ENCODE measurements at regions not wholly inside any gene's neighbourhood (a gene's known extent, or its start where the extent isn't known, plus 50 kb on each side); places are given as distances from the start of the nearest gene placed in this dataset.
"Not testable (repeated sequence)": the region's sequence is repeated elsewhere in the genome, so short reads cannot be mapped to it uniquely, and the experiment has no call there.

GRCh38 chr4:129852434-129852833 lies 756.5 kb downstream of the C4orf33 start:
- DNase-seq (ENCODE audit: low read depth) = no peak
- no peak for TF ChIP-seq CTCF (conservative IDR thresholded peaks at IDR 0.05; ENCODE audit: low read depth, low read length)

GRCh38 chr4:129853685-129854467 lies 757.9 kb downstream of the C4orf33 start:
- H3K4me3 ChIP-seq (ENCODE audit: low read depth, low read length); DNase-seq (ENCODE audit: low read depth): not testable (repeated sequence)

More at GRCh38 chr4:129852434-129852833, 756.5 kb downstream of the C4orf33 start:
- H3K4me3 ChIP-seq (ENCODE audit: low read depth, low read length) = no peak overlapping the region

DNA sequence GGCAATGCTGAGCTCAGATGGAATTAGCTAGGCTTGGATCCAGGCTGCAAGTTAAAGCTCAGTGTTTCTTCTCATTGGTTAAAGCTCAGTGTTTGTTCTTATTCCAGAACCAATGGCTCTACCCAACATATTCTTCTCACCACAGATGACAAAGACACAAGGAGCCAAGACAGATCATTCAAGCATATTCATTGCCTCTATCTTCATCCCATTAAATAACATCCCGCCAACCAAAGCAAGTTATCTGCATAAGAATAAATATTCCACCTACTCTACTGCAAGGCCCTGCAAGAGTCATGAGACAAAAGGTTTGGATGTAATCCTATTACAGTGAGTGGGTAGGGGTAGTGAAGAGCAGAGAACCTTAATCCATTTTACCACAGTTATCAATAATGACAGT lies 766.5 kb downstream of the C4orf33 start:
- H3K4me3 ChIP-seq (ENCODE audit: low read depth, low read length) = no peak overlapping the region
- no peak for DNase-seq (ENCODE audit: low read depth)
- TF ChIP-seq CTCF (conservative IDR thresholded peaks at IDR 0.05; ENCODE audit: low read depth, low read length) = no peak

DNA sequence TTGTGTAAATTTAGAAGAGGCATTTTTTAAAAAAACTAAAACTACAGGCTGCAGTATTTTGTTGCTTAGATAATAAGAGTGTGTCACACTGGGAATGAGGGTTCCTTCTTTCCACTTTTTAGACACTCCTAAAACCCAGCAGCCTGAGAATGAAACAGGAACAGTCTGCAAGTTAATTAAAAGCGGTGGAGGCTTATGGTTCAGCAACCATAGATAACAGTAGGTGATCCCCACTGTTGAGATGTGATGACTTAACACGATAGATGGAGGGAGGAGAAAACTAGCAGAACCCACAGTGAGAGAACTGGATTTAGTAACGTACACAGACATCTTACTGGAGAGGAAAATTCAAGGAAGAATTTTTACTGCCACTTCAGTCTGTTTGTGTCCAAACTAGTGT lies 767.3 kb downstream of the C4orf33 start:
- H3K4me3 ChIP-seq (ENCODE audit: low read depth, low read length) = no peak overlapping the region
- no peak for TF ChIP-seq CTCF (conservative IDR thresholded peaks at IDR 0.05; ENCODE audit: low read depth, low read length)
- no peak for DNase-seq (ENCODE audit: low read depth)

DNA sequence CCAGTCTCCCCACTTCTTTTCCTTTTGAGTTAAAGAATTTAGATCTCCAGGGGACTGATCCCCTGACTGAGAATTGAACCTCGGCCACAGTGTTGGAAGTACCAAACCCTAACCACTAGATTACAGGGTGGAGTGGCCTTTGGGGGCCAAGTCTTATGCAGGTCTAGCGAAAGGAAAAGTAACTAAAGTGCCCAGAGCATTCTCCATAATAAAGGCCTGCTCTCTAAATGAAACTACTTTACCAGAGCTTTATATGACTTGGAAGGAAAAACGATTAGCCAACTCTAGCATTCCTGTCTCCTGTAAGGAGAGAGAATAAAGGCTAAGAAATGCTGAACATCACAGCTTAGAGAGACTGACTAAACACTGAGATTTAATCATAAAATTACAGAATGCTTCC lies 788.0 kb downstream of the C4orf33 start:
- H3K4me3 ChIP-seq (ENCODE audit: low read depth, low read length) = no peak overlapping the region
- DNase-seq (ENCODE audit: low read depth) = no peak
- no peak for TF ChIP-seq CTCF (conservative IDR thresholded peaks at IDR 0.05; ENCODE audit: low read depth, low read length)

GRCh38 chr4:129897111-129897510 lies 801.2 kb downstream of the C4orf33 start:
- DNase-seq (ENCODE audit: low read depth) = no peak
- no peak for TF ChIP-seq CTCF (conservative IDR thresholded peaks at IDR 0.05; ENCODE audit: low read depth, low read length)
- no peak overlapping the region for H3K4me3 ChIP-seq (ENCODE audit: low read depth, low read length)

GRCh38 chr4:129899849-129900248 lies 803.9 kb downstream of the C4orf33 start:
- no peak overlapping the region for H3K4me3 ChIP-seq (ENCODE audit: low read depth, low read length)
- DNase-seq (ENCODE audit: low read depth) = no peak
- TF ChIP-seq CTCF (conservative IDR thresholded peaks at IDR 0.05; ENCODE audit: low read depth, low read length) = no peak

Data from choroid plexus epithelial cell (primary cell).